DND-41 (cell line): ENCODE measurements at regions not wholly inside any gene's neighbourhood (a gene's known extent, or its start where the extent isn't known, plus 50 kb on each side); places are given as distances from the start of the nearest gene placed in this dataset.

Experiments
- EZH2 ChIP-seq: IDR thresholded peaks from 3 replicates; pipeline ENCODE4 v1.6.1; 2012; ENCODE audit warnings: borderline replicate concordance, low read depth, mild to moderate bottlenecking, moderate library complexity, low read length, inconsistent platforms; ENCODE audit not compliant: severe bottlenecking
- TF ChIP-seq, protein P1 (sequence below): IDR thresholded peaks from 2 replicates; pipeline ENCODE4 v1.5.1; 2012; ENCODE audit warnings: borderline replicate concordance, low read length, moderate library complexity, mild to moderate bottlenecking; ENCODE audit not compliant: poor library complexity, severe bottlenecking; ENCODE audit errors: extremely low read depth

DNA sequence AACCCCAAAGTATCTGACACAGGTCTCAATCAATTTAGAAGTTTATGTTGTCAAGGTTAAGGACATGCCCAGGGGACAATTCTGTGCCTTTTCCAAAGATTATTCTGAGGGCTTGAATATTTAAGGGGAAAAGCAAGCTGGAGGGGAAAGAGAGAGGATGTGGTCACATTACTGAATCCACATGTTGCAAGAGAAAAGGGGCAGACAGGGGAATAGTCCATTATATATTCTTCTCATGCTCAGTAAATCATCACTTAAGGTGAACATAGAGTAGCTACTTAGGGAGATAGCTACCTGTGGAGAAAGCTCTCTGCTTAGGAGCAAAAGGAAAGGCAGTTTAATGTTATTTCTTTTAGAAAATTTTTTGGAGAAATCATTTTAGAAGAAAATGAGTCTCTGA, 751.6 kb downstream of the SI start:
- TF ChIP-seq, protein P1, sequence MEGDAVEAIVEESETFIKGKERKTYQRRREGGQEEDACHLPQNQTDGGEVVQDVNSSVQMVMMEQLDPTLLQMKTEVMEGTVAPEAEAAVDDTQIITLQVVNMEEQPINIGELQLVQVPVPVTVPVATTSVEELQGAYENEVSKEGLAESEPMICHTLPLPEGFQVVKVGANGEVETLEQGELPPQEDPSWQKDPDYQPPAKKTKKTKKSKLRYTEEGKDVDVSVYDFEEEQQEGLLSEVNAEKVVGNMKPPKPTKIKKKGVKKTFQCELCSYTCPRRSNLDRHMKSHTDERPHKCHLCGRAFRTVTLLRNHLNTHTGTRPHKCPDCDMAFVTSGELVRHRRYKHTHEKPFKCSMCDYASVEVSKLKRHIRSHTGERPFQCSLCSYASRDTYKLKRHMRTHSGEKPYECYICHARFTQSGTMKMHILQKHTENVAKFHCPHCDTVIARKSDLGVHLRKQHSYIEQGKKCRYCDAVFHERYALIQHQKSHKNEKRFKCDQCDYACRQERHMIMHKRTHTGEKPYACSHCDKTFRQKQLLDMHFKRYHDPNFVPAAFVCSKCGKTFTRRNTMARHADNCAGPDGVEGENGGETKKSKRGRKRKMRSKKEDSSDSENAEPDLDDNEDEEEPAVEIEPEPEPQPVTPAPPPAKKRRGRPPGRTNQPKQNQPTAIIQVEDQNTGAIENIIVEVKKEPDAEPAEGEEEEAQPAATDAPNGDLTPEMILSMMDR = no peak
- TF ChIP-seq EZH2 = no peak
